A549 (cell line): ENCODE measurements at regions not wholly inside any gene's neighbourhood (a gene's known extent, or its start where the extent isn't known, plus 50 kb on each side); places are given as distances from the start of the nearest gene placed in this dataset.

Experiments used
- ATAC-seq, 2 experiments: fragments of 200-7000 bp in 1 of 2; fragments of >200 bp in 1 of 2; cut with Nextera tagmentation in 1 of 2; cut with Tn5 transposase in 1 of 2; 3 replicates each; pipeline versions ENCODE4 v1.8.0 to v1.9.1; 2018 to 2020; ENCODE audit warnings: mild to moderate bottlenecking in 1 of 2, moderate library complexity in 1 of 2
- CTCF ChIA-PET: fragments of 300-600 bp; sonication (Branson Sonifier 250); formaldehyde crosslinking; extraction: SDS; loops from one replicate; lab custom pipeline; 2021; ENCODE audit warnings: antibody characterized with exemption, inconsistent platforms; lab: Yijun Ruan, JAX
- POLR2A ChIA-PET: fragments of 350-600 bp; formaldehyde crosslinking; extraction: SDS; loops from one replicate; lab custom pipeline; 2021; ENCODE audit warnings: antibody characterized with exemption, inconsistent platforms; lab: Yijun Ruan, JAX
- DNase-seq, 2 experiments: peaks; one replicate each; pipeline versions ENCODE4 v3.0.0 to v3.0.0-alpha.2; 2011 to 2016; ENCODE audit warnings: low read depth in 1 of 2, low spot score in 1 of 2
- FAIRE-seq: peaks from 2 replicates; lab custom pipeline; 2011; peaks lifted over from hg19 to GRCh38; lab: Jason Lieb, UNC
- H3K27ac ChIP-seq, 2 experiments: fragments of >200 bp; sonication (Bioruptor Twin); formaldehyde crosslinking; 3 replicates each; pipeline ENCODE4 v1.5.1; 2016 to 2017
- H3K4me1 ChIP-seq: fragments of >200 bp; sonication (Bioruptor Twin); formaldehyde crosslinking; 3 replicates; pipeline ENCODE4 v1.6.1; 2016
- H3K4me2 ChIP-seq: fragments of >200 bp; sonication (Bioruptor Twin); formaldehyde crosslinking; 3 replicates; pipeline ENCODE4 v1.6.1; 2016
- H3K4me3 ChIP-seq: fragments of >200 bp; sonication (Bioruptor Twin); formaldehyde crosslinking; 3 replicates; pipeline ENCODE4 v1.5.1; 2016
- H3K9me3 ChIP-seq: fragments of >200 bp; sonication (Bioruptor Twin); formaldehyde crosslinking; 3 replicates; pipeline ENCODE4 v1.6.1; 2016
- CBX2 ChIP-seq: fragments of 200-600 bp; sonication (generic); IDR thresholded peaks from 2 replicates; pipeline ENCODE4 v1.6.1; 2016; ENCODE audit warnings: low read depth, mild to moderate bottlenecking, borderline replicate concordance
- CEBPB ChIP-seq, 2 experiments: fragments of >200 bp in 1 of 2; sonication (Bioruptor Twin) in 1 of 2; formaldehyde crosslinking in 1 of 2; IDR thresholded peaks; 2 replicates each; pipeline ENCODE4 v1.6.1; 2012 to 2016
- CHD4 ChIP-seq: fragments of 200-600 bp; sonication (generic); IDR thresholded peaks from 2 replicates; pipeline ENCODE4 v1.6.1; 2016; ENCODE audit warnings: antibody characterized with exemption, mild to moderate bottlenecking, borderline replicate concordance
- CTCF ChIP-seq: fragments of >200 bp; sonication (Bioruptor Twin); formaldehyde crosslinking; IDR thresholded peaks from 3 replicates; pipeline ENCODE4 v1.5.1; 2016
- E2F6 ChIP-seq: IDR thresholded peaks from 2 replicates; pipeline ENCODE4 v1.6.1; 2012; ENCODE audit warnings: low read depth, borderline replicate concordance
- EHF ChIP-seq: fragments of 250-450 bp; sonication (Bioruptor Pico); IDR thresholded peaks from 2 replicates; pipeline ENCODE4 v1.5.0; 2020; ENCODE audit warnings: mild to moderate bottlenecking
- FOSL2 ChIP-seq, 2 experiments: fragments of 450-650 bp in 1 of 2; fragments of >200 bp in 1 of 2; sonication (Bioruptor Twin) in 1 of 2; formaldehyde crosslinking; IDR thresholded peaks; 2 replicates each; pipeline versions ENCODE4 v1.5.0 to v1.6.1; 2016 to 2020; ENCODE audit warnings: mild to moderate bottlenecking in 1 of 2, moderate library complexity in 1 of 2
- HDAC2 ChIP-seq: fragments of 200-600 bp; sonication (generic); IDR thresholded peaks from 2 replicates; pipeline ENCODE4 v1.6.1; 2016
- HMGXB4 ChIP-seq: fragments of 250-450 bp; sonication (Bioruptor Pico); IDR thresholded peaks from 2 replicates; pipeline ENCODE4 v1.5.0; 2021; ENCODE audit warnings: mild to moderate bottlenecking, moderate library complexity, borderline replicate concordance
- HOXB13 ChIP-seq: fragments of 250-450 bp; sonication (Bioruptor Pico); IDR thresholded peaks from 2 replicates; pipeline ENCODE4 v1.5.0; 2020; ENCODE audit warnings: low read depth, mild to moderate bottlenecking, moderate library complexity
- JUN ChIP-seq, 2 experiments: fragments of >200 bp; sonication (Bioruptor Twin); formaldehyde crosslinking; IDR thresholded peaks; 2 replicates in 1 of 2; 3 replicates in 1 of 2; pipeline ENCODE4 v1.6.1; 2016 to 2017
- KDM1A ChIP-seq: fragments of 200-600 bp; sonication (generic); IDR thresholded peaks from 2 replicates; pipeline ENCODE4 v1.6.1; 2016; ENCODE audit warnings: low read depth, mild to moderate bottlenecking
- KDM5A ChIP-seq: fragments of 200-600 bp; sonication (generic); IDR thresholded peaks from 2 replicates; pipeline ENCODE4 v1.6.1; 2016; ENCODE audit warnings: antibody characterized with exemption, mild to moderate bottlenecking
- MAFK ChIP-seq: fragments of 450-650 bp; IDR thresholded peaks from 2 replicates; pipeline ENCODE4 v1.6.1; 2014; ENCODE audit not compliant: partially characterized antibody
- MAX ChIP-seq: IDR thresholded peaks from 2 replicates; pipeline ENCODE4 v1.6.1; 2012
- MYC ChIP-seq: IDR thresholded peaks from 2 replicates; pipeline ENCODE4 v1.6.1; 2012; ENCODE audit warnings: mild to moderate bottlenecking, inconsistent platforms, low read length, improper control_type of control experiment, borderline replicate concordance
- PHF8 ChIP-seq: fragments of 200-600 bp; sonication (generic); IDR thresholded peaks from 2 replicates; pipeline ENCODE4 v1.6.1; 2016; ENCODE audit warnings: low read depth, mild to moderate bottlenecking, antibody characterized with exemption, moderate library complexity, borderline replicate concordance
- POLR2A ChIP-seq: IDR thresholded peaks from 2 replicates; pipeline ENCODE4 v1.6.1; 2012; ENCODE audit warnings: mild to moderate bottlenecking, low read length
- RAD21 ChIP-seq, 2 experiments: fragments of >200 bp in 1 of 2; sonication (Bioruptor Twin) in 1 of 2; formaldehyde crosslinking in 1 of 2; IDR thresholded peaks in 1 of 2; conservative IDR thresholded peaks in 1 of 2; 2 replicates in 1 of 2; 3 replicates in 1 of 2; pipeline ENCODE4 v1.6.1; 2012 to 2018; ENCODE audit warnings: inconsistent platforms in 1 of 2
- RNF2 ChIP-seq: fragments of 200-600 bp; sonication (generic); IDR thresholded peaks from 2 replicates; pipeline ENCODE4 v1.6.1; 2016; ENCODE audit warnings: low read depth, mild to moderate bottlenecking, antibody characterized with exemption, moderate library complexity, borderline replicate concordance
- SMC3 ChIP-seq: fragments of >200 bp; sonication (Bioruptor Twin); formaldehyde crosslinking; IDR thresholded peaks from 3 replicates; pipeline ENCODE4 v1.6.1; 2018; ENCODE audit warnings: inconsistent platforms
- USF2 ChIP-seq: fragments of 450-650 bp; IDR thresholded peaks from 2 replicates; pipeline ENCODE4 v1.6.1; 2014; ENCODE audit warnings: antibody characterized with exemption
- ZFP36 ChIP-seq: fragments of 450-650 bp; IDR thresholded peaks from 2 replicates; pipeline ENCODE4 v1.6.1; 2014; ENCODE audit warnings: borderline replicate concordance; ENCODE audit not compliant: partially characterized antibody
- ZNF302 ChIP-seq: fragments of 250-450 bp; sonication (Bioruptor Pico); IDR thresholded peaks from 2 replicates; pipeline ENCODE4 v1.9.0; 2021; ENCODE audit warnings: inconsistent platforms, mild to moderate bottlenecking, moderate library complexity
- WGBS: methylation state at CpG from one replicate; pipeline ENCODE4 v1.1.6; 2017; ENCODE audit errors: missing lambda C conversion rate; 5-methylcytosine and 5-hydroxymethylcytosine counted together

- DNase-seq (no peak), ATAC-seq (no peak), FAIRE-seq (no peak)
- CTCF ChIA-PET = interaction anchor here (0.5 to 1.6 kb wide), 4 partner anchors 12 to 60 kb away, joined by 3 to 5 read pairs (median 3); no protein-coding TSS in a partner anchor
- TF ChIP-seq MAFK (peak; percentile 9), CEBPB (IDR thresholded peaks at IDR 0.05) (no peak), KDM1A (no peak)
- POLR2A ChIA-PET = no interaction called here
- WGBS = 65% methylated on average over 4 of the region's 4 CpGs
- H3K4me1 ChIP-seq = peaks cover 21% of the 10 kb centered on the region
- H3K9me3 ChIP-seq = no peaks in the 10 kb centered on the region
- H3K4me2 ChIP-seq = no peak overlapping the region
- H3K4me3 ChIP-seq = no peak overlapping the region
- no peak overlapping the region for H3K27ac ChIP-seq
These were observed 56.1 kb upstream of the ZDHHC17 start for GRCh38 chr12:76707772-76708171.

GRCh38 chr12:76708296-76708695 is 55.6 kb upstream of the ZDHHC17 start:
- WGBS = 50% methylated on average over 2 of the region's 2 CpGs
- no peak for FAIRE-seq
- POLR2A ChIA-PET = no interaction called here

GRCh38 chr12:76711241-76711640 is 52.7 kb upstream of the ZDHHC17 start:
- DNase-seq (no peak), FAIRE-seq (no peak), ATAC-seq (no peak)
- H3K4me3 ChIP-seq = no peak overlapping the region
- POLR2A ChIA-PET = no interaction called here
- H3K4me1 ChIP-seq = 0 out of 3 replicates have a peak, but pooled peaks cover 7% of the 10 kb centered on the region
- 34% methylated on average over 3 of the region's 3 CpGs for WGBS
- CTCF ChIA-PET = no interaction called here
- H3K27ac ChIP-seq = no peak overlapping the region
- no peaks in the 10 kb centered on the region for H3K9me3 ChIP-seq
- peak overlapping the region; percentile 28; the same call in 1 of the 3 replicates for H3K4me2 ChIP-seq
- TF ChIP-seq RNF2 (no peak), MAX (no peak), E2F6 (no peak), SMC3 (no peak), USF2 (no peak), FOSL2 (IDR thresholded peaks at IDR 0.05) (no peak), FOSL2 (CRISPR knock-in tag; IDR thresholded peaks at IDR 0.05) (no peak), MYC (no peak), RAD21 (conservative IDR thresholded peaks at IDR 0.05 in 1 of 2, IDR thresholded peaks at IDR 0.05 in 1 of 2) (no peak), ZNF302 (CRISPR knock-in tag) (no peak)

More at GRCh38 chr12:76708296-76708695, 55.6 kb upstream of the ZDHHC17 start:
- Histone ChIP-seq H3K9me3 (no peaks in the 10 kb centered on the region), H3K27ac (no peak overlapping the region), H3K4me1 (peaks cover 21% of the 10 kb centered on the region), H3K4me3 (no peak overlapping the region), H3K4me2 (no peak overlapping the region)
- no peak for DNase-seq
- CTCF ChIA-PET = interaction anchor here (0.5 to 1.6 kb wide), 4 partner anchors 12 to 112 kb away, joined by 3 to 5 read pairs (median 3); no protein-coding TSS in a partner anchor
- TF ChIP-seq ZFP36 (no peak), KDM5A (no peak), EHF (no peak), HDAC2 (no peak), CTCF (no peak), HMGXB4 (CRISPR knock-in tag) (no peak), JUN (IDR thresholded peaks at IDR 0.05) (no peak), MAFK (no peak), HOXB13 (no peak), CHD4 (no peak), CBX2 (no peak), POLR2A (no peak), PHF8 (no peak)
- no peak for ATAC-seq
